ENCODE measurements at regions not wholly inside any gene's neighbourhood (a gene's known extent, or its start where the extent isn't known, plus 50 kb on each side); places are given as distances from the start of the nearest gene placed in this dataset.
"Not testable (repeated sequence)": the region's sequence is repeated elsewhere in the genome, so short reads cannot be mapped to it uniquely, and the experiment has no call there.

DNA sequence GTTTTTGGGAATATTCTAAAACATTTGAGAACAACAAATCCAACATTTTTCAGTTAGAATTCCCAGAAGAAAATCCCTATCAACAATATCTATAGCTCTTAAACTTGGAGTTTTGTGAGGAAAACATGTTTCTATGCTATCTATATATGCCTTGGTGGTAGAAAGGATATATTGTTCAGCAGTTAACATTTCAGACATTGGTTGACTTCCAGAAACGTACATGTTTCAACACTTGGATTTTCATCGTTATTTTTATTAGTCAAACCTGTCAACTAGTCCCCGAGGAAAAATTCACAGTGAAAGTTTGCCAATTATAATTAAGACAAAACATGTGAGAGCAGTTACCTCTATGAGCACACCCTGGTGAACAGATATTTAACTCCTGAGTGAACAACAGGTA is 541.8 kb upstream of the CHD1 start:
- ATAC-seq; H3K9me3 ChIP-seq; H3K27me3 ChIP-seq; H3K27ac ChIP-seq; H3K36me3 ChIP-seq; H3K4me3 ChIP-seq; H3K4me1 ChIP-seq; DNase-seq; intact Hi-C loops (cut with DNase I): not testable (repeated sequence)
- WGBS (ENCODE audit: insufficient coverage, low coverage, low lambda C conversion rate, missing lambda C conversion rate): 44% methylated on average over 2 of the region's 3 CpGs

DNA sequence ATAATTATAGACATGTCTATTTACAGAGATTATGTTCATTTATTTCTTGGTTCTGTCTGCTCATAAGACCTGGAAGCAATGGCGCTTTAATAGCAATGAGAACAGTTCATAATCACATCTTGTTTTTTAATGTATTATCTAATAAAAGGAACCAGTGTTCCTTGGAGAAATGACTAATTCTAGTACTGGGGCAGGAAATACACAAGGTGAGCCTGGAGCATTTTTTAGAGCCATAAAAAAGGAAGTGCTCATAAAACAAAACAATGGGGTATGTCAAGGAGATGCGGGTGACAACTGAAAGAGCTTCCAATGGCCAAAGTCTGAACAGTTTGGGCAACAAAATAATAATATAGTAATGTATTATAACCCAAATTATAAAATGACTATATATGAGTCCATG is 531.9 kb upstream of the CHD1 start:
- ATAC-seq (no peak), DNase-seq (no peak)
- no peaks in the 10 kb centered on the region for H3K27me3 ChIP-seq
- H3K36me3 ChIP-seq: no peaks in the 10 kb centered on the region
- 47% methylated on average over 2 of the region's 2 CpGs for WGBS (ENCODE audit: insufficient coverage, low coverage, low lambda C conversion rate, missing lambda C conversion rate)
- no peaks in the 10 kb centered on the region for H3K9me3 ChIP-seq
- H3K27ac ChIP-seq: no peak overlapping the region
- H3K4me3 ChIP-seq: no peak overlapping the region
- no peaks in the 10 kb centered on the region for H3K4me1 ChIP-seq
- TF ChIP-seq POLR2A (IDR thresholded peaks at IDR 0.05): no peak
- TF ChIP-seq, protein P1, sequence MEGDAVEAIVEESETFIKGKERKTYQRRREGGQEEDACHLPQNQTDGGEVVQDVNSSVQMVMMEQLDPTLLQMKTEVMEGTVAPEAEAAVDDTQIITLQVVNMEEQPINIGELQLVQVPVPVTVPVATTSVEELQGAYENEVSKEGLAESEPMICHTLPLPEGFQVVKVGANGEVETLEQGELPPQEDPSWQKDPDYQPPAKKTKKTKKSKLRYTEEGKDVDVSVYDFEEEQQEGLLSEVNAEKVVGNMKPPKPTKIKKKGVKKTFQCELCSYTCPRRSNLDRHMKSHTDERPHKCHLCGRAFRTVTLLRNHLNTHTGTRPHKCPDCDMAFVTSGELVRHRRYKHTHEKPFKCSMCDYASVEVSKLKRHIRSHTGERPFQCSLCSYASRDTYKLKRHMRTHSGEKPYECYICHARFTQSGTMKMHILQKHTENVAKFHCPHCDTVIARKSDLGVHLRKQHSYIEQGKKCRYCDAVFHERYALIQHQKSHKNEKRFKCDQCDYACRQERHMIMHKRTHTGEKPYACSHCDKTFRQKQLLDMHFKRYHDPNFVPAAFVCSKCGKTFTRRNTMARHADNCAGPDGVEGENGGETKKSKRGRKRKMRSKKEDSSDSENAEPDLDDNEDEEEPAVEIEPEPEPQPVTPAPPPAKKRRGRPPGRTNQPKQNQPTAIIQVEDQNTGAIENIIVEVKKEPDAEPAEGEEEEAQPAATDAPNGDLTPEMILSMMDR (IDR thresholded peaks at IDR 0.05): no peak
- intact Hi-C loops (cut with DNase I): no loop called here

DNA sequence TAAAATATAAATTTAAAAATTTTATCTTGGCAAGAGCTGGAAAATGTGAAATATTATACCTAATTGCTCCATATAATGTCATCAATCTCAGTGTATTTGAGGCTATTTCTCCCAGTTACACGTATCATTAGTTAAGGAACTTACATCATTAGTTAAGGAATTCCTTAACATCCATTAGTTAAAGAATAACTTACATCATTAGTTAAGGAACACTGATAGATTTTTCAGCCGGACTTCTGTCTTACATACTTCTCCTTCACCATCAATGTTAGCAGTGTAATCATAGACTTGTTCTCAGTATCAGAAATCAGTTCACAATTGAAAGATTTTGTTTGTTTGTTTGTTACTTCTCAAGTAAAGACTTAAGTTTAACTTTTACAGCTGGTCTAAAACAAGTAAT is 524.4 kb upstream of the CHD1 start:
- whole genome bisulfite sequencing (ENCODE audit: insufficient coverage, low coverage, low lambda C conversion rate, missing lambda C conversion rate): 34% methylated on average over 2 of the region's 2 CpGs
- DNase-seq: no peak
- no peak overlapping the region for H3K4me3 ChIP-seq
- intact Hi-C loops (cut with DNase I): no loop called here
- TF ChIP-seq POLR2A (IDR thresholded peaks at IDR 0.05): no peak
- TF ChIP-seq, protein P1 (IDR thresholded peaks at IDR 0.05): no peak
- H3K36me3 ChIP-seq: no peaks in the 10 kb centered on the region
- H3K27me3 ChIP-seq: no peaks in the 10 kb centered on the region
- no peaks in the 10 kb centered on the region for H3K9me3 ChIP-seq
- ATAC-seq: no peak
- H3K27ac ChIP-seq: no peak overlapping the region
- no peaks in the 10 kb centered on the region for H3K4me1 ChIP-seq

DNA sequence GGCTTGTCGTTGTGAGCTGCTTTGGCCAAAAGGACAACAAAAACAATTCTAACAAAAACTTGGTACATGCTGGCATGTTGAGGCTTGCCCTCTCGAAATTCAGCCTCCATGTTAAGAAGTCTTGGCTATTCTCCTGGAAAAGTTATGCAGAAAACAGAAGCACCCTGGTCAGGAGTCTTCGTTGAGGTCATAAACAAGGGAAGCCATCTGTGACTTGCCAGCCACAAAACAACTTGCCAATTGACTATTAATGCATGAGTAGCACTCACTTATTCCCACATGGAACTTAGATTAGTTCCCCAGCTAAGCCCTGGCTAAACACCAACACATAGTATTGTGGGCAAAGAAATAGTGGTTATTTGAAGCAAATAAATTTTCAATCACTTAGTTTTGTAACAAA is 521.0 kb upstream of the CHD1 start:
- DNase-seq: no peak
- no peak overlapping the region for H3K27ac ChIP-seq
- intact Hi-C loops (cut with DNase I): no loop called here
- WGBS (ENCODE audit: insufficient coverage, low coverage, low lambda C conversion rate, missing lambda C conversion rate): 40% methylated on average over 3 of the region's 3 CpGs
- ATAC-seq: no peak
- H3K36me3 ChIP-seq: no peaks in the 10 kb centered on the region
- TF ChIP-seq POLR2A (IDR thresholded peaks at IDR 0.05): no peak
- TF ChIP-seq, protein P1 (IDR thresholded peaks at IDR 0.05): no peak
- H3K4me1 ChIP-seq: no peaks in the 10 kb centered on the region
- H3K4me3 ChIP-seq: no peak overlapping the region
- no peaks in the 10 kb centered on the region for H3K9me3 ChIP-seq
- H3K27me3 ChIP-seq: no peaks in the 10 kb centered on the region

DNA sequence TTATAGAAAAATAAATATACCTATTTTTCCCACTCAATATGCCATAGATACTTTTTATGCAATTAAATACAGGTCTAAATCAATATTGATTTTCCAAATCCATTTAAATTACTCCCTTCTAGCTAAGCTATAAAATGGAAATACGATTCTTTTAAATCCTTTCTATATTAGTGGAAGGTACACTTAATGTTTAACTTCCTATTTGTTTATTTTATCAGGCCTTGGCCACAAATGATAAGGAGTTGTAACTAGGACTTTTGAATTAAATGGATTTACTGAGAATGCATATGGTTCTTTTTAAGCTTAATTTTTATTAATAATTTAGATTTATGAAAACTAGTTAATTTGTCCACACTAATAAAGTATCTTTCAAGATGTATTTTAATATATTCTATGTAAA is 517.0 kb upstream of the CHD1 start:
- WGBS (ENCODE audit: insufficient coverage, low coverage, low lambda C conversion rate, missing lambda C conversion rate): 20% methylated on average over 1 of the region's 1 CpG
- no peaks in the 10 kb centered on the region for H3K9me3 ChIP-seq
- TF ChIP-seq POLR2A (IDR thresholded peaks at IDR 0.05): no peak
- TF ChIP-seq, protein P1 (IDR thresholded peaks at IDR 0.05): no peak
- no peaks in the 10 kb centered on the region for H3K4me1 ChIP-seq
- no peaks in the 10 kb centered on the region for H3K36me3 ChIP-seq
- no peak overlapping the region for H3K27ac ChIP-seq
- no peaks in the 10 kb centered on the region for H3K27me3 ChIP-seq
- intact Hi-C loops (cut with DNase I): no loop called here
- H3K4me3 ChIP-seq: no peak overlapping the region
- ATAC-seq: no peak
- DNase-seq: no peak
